HPDE6-E6E7 (cell line): ENCODE measurements at regions not wholly inside any gene's neighbourhood (a gene's known extent, or its start where the extent isn't known, plus 50 kb on each side); places are given as distances from the start of the nearest gene placed in this dataset.

Experiments used
- DNase-seq: peaks from one replicate; pipeline ENCODE4 v3.0.0; 2011; ENCODE audit warnings: missing footprints; ENCODE audit errors: extremely low spot score

DNA sequence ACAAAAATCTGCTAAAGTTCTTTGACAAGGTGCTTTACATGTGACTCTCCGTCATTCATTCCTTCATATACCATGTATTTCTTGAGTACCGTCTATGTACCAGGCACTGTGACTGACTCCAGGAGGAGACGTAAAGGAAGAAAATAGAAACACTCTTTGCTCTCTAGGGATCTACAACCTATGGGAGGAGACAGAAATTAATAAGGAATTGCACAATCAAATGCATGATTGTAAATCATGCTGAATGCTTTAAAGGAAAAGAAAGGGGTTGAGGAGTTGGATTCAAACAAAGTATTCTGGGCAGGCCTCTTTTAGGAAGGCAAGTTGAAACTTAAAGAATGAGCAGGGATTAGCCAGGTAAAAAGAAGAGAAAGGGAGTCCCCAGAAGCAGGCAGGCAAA, 239.1 kb upstream of the FGGY start:
- DNase-seq, result no peak

DNA sequence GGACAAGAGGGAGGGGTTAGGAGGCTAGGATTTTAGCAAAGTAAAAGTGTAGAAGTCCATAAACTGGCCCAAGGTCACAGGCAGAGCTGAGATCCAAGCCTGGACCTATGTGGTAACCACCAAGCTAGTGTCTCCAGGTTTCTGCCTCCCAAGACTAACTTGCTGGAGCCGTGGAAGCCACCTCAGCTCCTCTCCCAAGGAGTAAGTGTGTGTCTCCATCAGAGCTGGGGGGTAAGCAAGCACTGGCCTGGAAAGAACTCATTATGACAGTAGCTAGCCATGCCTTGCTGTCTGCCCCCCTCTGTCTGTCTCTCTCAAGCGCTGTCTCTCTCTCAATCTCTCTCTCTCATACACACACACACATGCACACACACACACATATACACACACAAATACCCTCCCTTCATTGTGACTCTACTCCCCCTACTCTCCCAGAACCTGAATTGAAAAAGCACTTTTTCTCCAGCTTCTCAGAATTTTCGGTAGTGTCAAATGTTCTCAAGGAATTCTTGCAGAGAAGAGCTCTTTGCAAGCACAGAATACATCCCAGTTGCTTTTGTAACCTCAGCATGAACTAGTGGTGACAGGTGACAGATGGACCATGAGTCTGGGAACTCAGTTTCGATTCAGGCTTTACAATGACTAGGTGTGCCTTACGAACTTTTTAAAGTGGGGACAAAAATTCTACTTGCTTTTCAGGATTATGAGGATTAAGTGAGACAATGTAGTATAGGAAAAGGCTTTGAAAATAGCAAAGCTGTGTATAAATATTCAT, 238.0 kb upstream of the FGGY start:
- no peak for DNase-seq

- no peak for DNase-seq
Measured at GRCh38 chr1:59061876-59062275, 235.0 kb upstream of the FGGY start.

DNA sequence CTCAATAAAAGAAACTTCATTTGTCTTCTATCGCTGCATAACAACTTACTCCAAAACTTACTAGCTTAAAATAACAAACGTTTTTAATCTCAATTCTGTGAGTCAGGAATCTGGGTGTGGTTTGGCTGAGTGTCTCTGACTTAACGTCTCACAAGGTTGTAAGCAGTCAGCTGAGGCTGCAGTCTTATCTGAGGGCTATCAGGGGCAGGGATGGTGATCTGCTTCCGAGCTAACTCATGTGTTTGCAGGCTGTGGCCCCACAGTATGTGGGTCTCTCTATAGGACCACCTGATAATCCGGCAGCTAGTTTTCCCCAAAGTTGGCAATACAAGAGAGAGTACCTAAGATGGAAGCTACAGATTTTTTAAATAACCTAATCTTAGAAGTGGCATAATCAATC, 234.2 kb upstream of the FGGY start:
- DNase-seq, result no peak

GRCh38 chr1:59063501-59063900, 233.4 kb upstream of the FGGY start:
- no peak for DNase-seq

DNA sequence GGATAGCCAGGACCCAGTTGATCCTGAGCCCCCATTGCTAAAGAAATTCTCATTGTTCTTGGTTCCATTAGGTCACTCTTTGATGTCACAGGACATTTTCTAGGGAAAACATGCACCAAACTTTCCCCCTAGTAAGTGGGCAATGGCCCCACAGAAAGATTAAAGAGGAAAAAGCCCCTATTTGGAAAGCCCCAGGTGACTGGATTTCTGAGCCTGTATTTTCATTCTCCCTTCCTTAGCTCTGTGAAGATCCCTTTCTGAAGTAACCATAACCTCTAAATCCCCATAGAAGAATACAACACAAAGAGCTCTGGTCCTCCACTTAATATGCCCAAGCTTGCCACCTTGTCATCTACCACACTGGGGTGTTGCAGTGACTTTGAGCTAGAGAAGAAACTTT, 232.3 kb upstream of the FGGY start:
- DNase-seq, result no peak

DNA sequence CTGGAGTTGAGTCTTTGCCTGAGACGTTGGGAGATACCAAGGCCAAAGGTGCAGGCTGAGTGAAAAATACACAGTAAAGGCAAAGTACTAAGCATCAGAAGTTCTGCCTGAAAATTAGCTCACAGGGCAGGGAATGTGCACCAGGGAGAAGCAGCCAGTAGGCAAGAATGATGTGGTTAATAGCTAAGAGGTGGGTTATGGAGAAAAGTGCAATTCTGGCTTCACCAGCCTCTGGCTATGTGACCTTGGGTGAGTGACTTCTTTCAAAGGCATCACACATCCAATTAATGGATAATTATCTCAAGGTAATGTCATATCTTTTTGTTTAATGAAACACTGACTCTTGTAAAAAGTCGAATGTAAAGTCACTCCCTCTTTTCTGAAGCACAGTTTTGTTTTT, 230.7 kb upstream of the FGGY start:
- no peak for DNase-seq

DNA sequence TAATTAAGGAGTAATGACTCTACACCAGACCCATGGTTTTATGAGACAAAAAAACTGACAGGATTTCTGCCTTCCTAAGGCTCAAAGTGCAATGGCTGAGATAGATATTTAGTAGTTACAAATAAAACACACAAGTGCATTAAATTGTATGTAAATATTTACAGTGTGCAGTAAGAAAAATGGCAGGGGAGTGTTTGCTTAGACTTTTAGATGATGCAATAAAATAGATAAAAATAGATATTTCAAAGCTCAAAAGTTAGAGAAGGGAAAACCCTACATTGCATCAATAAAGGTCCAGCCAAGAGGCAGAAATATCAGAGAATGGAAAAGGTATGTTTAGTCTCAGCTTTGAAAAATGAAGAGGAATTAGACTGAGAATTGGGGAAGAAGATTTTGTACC, 226.3 kb upstream of the FGGY start:
- no peak for DNase-seq

- DNase-seq, result no peak
Measured at GRCh38 chr1:59071289-59071688, 225.6 kb upstream of the FGGY start.

- no peak for DNase-seq
Measured at GRCh38 chr1:59071876-59072582, 224.9 kb upstream of the FGGY start.

- DNase-seq, result no peak
Measured at GRCh38 chr1:59072583-59072947, 224.3 kb upstream of the FGGY start.

GRCh38 chr1:59074598-59074997, 222.3 kb upstream of the FGGY start:
- no peak for DNase-seq

DNA sequence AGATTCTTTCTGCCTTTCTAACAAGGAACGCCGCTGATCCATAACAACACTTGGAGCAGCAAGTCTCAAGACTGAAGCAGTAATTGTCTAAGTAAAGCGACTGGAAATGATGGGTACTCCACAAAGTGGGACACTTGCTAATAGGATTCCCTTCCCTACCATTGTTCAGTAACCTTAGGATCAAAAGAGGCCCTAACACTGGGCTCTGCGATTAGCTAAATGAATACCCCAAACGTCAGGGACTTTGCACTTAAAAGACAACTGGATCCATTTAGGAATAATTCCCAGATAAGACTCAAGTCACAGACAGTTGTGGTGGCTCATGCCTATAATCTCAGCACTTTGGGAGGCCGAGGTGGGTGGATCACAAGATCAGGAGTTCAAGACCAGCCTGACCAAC, 221.9 kb upstream of the FGGY start:
- no peak for DNase-seq

DNA sequence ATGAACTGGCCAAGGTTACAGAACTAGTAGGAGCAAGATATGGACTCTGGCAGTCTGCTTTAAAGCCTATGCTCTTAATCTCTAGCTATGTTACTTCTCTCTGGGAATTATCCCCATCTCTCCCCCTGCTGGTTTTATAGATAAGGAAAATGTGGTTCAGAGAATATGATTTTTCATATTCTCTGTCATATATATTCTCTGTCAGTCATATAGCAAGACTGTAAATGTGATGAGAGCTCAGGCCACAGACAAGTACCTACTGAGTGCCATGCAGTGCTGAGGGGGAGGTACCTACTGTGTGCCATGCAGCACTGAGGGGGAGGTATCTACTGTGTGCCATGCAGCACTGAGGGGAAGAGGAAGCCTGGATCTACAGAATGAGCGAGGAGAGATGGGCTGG, 220.3 kb upstream of the FGGY start:
- DNase-seq, result peak; percentile 25

DNA sequence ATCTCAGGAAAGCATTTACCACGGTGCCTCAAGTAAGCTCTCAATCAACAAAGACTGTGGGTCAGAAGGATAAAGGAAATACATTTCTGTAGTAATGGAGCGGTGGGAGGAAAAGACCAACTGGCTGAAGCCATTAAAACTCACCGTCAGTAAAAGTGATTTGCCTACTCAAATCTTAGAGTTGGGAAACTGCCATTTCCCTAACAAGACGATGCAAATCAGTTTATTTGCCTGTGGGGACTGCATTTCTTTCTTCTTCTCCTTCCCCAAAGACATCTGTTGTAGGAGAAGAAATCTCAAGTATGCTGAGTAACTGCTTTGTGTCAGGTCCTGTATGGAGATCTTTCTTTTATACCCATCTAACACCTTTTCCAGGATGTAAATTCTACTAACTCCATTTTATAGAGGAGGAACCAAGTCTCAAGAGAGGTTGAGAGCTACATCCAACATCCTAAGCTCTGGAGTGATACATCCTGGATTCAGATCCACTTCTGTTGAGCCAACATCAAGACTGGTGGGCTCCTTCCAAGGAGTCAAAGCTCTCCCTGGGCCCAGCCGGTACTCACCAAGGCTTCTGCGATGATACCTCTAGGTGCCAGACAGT, 219.3 kb upstream of the FGGY start:
- DNase-seq, result no peak

GRCh38 chr1:59078070-59078800, 218.7 kb upstream of the FGGY start:
- DNase-seq, result no peak

DNA sequence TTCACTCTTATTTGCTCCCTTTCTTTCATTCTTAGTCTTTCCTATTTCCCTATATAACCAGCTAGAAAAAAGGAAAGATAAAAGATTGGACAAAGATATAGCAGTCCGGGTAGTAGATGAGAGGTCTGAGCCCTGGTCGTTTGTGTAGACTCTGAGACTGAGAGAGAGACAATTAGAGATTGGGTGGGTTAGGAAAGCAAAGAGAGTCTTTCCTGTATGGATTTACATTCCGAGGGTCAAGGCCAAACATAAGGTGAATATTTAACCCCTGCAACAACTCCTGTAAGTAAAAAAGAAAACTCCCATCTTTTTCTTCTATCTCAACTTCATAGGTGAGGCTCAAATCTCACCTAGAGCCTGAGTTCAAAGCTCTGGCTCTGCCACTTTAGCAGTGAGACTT, 218.0 kb upstream of the FGGY start:
- no peak for DNase-seq

DNA sequence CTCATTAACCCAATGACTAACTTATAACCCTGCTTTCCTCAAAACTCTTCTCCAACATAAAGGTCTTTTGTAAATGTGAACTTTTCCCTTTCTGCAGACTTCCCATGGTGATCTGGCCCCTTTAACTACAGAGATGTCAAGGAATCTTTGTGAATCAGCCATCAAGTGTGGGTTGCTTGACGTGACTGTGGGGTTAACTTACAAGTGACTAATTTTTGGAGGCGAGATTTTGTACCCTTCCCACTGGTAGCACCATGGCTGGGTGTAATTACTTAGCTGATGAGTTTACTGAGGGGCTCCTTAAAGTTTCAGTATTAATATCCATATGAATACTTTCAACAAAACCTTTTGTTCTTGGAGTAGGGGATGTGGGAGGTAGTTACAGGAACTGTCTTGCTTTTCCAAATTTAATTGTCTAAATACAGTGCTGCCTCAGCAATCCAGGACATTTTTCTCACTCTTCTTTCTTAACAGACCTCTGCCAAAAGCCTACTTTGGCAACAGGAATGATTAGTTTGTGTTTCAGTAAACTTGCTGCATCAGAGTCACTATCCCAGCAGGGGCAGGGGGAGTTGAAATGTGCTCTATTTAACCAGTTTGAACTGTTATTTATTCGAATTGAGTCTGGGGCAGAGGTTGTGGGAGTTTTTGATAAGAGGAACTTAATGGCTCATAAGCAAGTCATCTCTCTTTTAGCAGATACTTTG, 217.3 kb upstream of the FGGY start:
- no peak for DNase-seq

DNA sequence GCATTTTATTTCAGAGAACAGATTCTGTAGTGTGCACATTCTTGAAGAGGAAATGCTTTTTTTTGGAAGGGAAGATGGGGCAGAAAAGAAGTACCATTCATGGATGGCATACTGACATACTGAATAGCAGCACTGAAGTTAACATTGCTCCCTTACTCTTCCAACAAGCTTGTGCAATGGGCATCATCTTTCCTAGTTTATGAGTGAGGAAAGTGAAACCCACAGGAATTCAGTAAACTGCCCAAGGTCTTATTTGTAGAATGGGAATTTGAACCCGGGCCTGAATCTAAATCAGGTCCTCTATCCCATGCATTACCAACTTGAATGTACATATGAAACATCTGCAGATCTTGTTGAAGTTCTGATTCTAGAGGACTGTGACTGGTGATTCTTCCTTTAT, 215.7 kb upstream of the FGGY start:
- DNase-seq, result no peak

DNA sequence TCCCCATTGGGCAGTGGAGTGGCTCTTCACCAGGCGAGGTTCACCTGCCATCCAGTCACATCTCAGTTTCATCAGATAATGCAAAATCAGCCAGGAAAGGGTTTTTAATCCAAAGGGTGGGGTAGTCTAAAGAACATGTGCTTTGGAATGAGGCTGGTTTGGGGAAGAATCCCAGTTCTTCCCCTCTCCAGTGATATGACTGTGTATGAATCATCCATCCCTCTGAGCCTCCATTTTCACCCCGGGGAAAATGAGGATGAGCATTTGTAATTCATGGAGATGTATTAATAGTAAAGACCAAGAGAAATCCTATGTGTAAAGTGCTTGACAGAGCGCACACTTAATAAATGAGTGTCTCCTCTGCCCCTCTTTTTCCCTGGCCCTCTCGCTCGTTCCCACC, 215.1 kb upstream of the FGGY start:
- no peak for DNase-seq

DNA sequence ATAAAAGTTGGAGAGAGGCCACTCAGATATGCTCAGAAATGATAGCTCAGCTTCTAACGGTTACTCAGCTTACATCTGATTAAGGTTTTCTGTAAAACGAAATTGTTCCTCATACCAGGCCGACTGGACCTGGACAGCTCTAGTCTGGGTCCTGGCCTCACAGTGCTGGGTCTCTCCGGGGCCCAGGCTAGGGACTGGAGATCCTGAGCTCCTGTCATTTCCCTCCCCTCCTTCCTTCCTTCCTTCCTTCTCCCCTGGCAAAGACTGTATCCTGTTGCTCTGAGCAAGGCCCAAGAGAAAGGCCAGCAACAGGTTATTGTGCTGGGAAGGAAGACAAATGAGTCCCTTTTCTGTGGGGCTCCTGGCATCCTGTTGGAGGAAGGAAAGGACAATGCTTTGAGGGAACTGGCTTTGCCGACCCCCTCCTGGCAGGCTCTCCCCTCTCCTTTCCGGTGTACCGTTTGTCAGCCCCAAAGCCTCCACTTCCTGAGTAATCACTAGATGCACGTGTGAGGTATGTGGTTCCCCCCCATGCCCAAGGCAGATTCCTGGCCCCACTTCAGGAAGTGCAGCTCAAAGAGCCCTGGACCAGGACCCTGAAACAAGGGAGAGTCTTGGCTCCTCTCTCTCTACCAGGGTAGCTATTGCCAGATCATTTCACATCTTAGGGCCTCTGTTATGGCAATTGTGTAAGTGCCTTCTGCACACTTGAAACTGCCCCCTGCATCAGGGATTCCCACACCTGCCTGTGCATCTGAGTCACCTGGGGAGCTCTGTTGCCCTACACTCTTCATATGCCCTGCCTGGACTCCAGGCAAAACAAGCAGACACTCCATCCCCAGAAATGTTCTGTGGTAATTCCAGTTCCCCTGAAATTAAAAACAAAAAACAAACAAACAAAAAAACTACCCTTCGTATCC, 212.7 kb upstream of the FGGY start:
- no peak for DNase-seq
